ENCODE measurements at regions not wholly inside any gene's neighbourhood (a gene's known extent, or its start where the extent isn't known, plus 50 kb on each side); places are given as distances from the start of the nearest gene placed in this dataset.

DNA sequence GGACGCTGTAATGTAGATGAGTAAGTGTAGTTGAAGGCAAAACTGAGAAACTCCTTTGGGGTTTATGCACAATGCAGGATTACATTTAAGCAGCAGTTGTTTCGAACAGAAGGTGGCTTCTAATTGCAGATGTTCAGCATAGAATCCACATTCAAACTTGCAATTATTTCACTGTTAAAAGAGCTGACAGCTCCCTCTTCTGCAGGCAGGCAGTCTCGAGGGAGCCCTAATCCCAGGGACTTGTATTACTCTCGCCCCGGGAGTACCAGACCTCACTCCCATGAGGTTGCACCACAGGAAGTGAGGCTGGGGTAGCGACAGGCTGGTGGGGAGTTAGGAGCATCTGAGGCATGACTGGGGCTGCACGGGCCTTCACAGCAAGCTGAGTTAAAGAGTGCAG, 484.3 kb upstream of the EEF2KMT start:
- no peak overlapping the region for H3K27ac ChIP-seq (ENCODE audit: extremely low read depth, low read depth, low read length)
- ChIA-PET POLR2A (no interaction called here), CTCF (interaction anchor here (0.5 to 0.9 kb wide), 2 partner anchors 34 to 526 kb away, joined by 3 to 4 read pairs; no protein-coding TSS in a partner anchor)
- H3K9me3 ChIP-seq (ENCODE audit: control insufficient read depth, insufficient read depth, low read depth, low read length): no peaks in the 10 kb centered on the region
- no peaks in the 10 kb centered on the region for H3K4me1 ChIP-seq (ENCODE audit: control insufficient read depth, insufficient read depth, low read length)
- no peaks in the 10 kb centered on the region for H3K36me3 ChIP-seq (ENCODE audit: control insufficient read depth in 2 of 2, insufficient read depth in 1 of 2, low read length in 2 of 2)
- H3K4me3 ChIP-seq (ENCODE audit: low read depth, low read length): no peak overlapping the region
- TF ChIP-seq, protein P1, sequence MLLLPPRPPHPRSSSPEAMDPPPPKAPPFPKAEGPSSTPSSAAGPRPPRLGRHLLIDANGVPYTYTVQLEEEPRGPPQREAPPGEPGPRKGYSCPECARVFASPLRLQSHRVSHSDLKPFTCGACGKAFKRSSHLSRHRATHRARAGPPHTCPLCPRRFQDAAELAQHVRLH (tag by site-specific recombination; IDR thresholded peaks at IDR 0.05): no peak
- TF ChIP-seq ZNF629 (tag by site-specific recombination; IDR thresholded peaks at IDR 0.05) (no peak), ZNF791 (tag by site-specific recombination; IDR thresholded peaks at IDR 0.05) (no peak), ZNF248 (tag by site-specific recombination; IDR thresholded peaks at IDR 0.05) (no peak), ZNF76 (tag by site-specific recombination; IDR thresholded peaks at IDR 0.05; ENCODE audit: borderline replicate concordance, low read depth) (no peak), IKZF3 (tag by site-specific recombination; IDR thresholded peaks at IDR 0.05) (no peak), ZNF311 (tag by site-specific recombination; IDR thresholded peaks at IDR 0.05; ENCODE audit: borderline replicate concordance) (no peak), ZNF354C (tag by site-specific recombination; IDR thresholded peaks at IDR 0.05; ENCODE audit: borderline replicate concordance, low read depth) (no peak), ZNF544 (tag by site-specific recombination; IDR thresholded peaks at IDR 0.05) (no peak)
- TF ChIP-seq, protein P2, sequence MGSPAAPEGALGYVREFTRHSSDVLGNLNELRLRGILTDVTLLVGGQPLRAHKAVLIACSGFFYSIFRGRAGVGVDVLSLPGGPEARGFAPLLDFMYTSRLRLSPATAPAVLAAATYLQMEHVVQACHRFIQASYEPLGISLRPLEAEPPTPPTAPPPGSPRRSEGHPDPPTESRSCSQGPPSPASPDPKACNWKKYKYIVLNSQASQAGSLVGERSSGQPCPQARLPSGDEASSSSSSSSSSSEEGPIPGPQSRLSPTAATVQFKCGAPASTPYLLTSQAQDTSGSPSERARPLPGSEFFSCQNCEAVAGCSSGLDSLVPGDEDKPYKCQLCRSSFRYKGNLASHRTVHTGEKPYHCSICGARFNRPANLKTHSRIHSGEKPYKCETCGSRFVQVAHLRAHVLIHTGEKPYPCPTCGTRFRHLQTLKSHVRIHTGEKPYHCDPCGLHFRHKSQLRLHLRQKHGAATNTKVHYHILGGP (tag by site-specific recombination; IDR thresholded peaks at IDR 0.05): no peak
- TF ChIP-seq, protein P3, sequence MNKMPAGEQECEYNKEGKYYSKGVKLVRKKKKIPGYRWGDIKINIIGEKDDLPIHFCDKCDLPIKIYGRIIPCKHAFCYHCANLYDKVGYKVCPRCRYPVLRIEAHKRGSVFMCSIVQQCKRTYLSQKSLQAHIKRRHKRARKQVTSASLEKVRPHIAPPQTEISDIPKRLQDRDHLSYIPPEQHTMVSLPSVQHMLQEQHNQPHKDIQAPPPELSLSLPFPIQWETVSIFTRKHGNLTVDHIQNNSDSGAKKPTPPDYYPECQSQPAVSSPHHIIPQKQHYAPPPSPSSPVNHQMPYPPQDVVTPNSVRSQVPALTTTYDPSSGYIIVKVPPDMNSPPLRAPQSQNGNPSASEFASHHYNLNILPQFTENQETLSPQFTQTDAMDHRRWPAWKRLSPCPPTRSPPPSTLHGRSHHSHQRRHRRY (tag by site-specific recombination; IDR thresholded peaks at IDR 0.05): no peak

DNA sequence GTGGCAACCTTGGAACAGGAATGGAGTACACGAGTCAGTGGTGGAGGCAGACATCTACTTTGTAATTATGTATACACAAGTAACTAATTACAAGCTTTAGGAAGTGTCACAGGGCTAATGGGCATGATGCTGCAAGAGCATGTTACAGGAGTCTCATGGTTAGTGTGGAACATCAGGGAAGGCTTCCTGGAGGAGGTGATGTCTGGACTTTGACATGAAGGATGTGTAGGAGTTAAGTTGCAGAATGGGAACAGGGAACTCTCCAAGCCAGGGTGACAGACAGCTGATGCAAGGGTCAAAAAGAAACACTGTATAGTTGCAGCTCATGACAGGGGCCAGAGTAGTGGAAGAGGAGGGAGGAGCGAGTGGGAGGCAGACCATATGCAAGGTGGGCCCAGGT, 483.8 kb upstream of the EEF2KMT start:
- H3K36me3 ChIP-seq (ENCODE audit: control insufficient read depth in 2 of 2, insufficient read depth in 1 of 2, low read length in 2 of 2): no peaks in the 10 kb centered on the region
- H3K4me3 ChIP-seq (ENCODE audit: low read depth, low read length): no peak overlapping the region
- H3K27ac ChIP-seq (ENCODE audit: extremely low read depth, low read depth, low read length): no peak overlapping the region
- ChIA-PET CTCF (interaction anchor here (0.5 kb wide), 1 partner anchor 525 kb away, joined by 3 read pairs; no protein-coding TSS in a partner anchor), POLR2A (no interaction called here)
- H3K4me1 ChIP-seq (ENCODE audit: control insufficient read depth, insufficient read depth, low read length): no peaks in the 10 kb centered on the region
- no peaks in the 10 kb centered on the region for H3K9me3 ChIP-seq (ENCODE audit: control insufficient read depth, insufficient read depth, low read depth, low read length)
- TF ChIP-seq, protein P4, sequence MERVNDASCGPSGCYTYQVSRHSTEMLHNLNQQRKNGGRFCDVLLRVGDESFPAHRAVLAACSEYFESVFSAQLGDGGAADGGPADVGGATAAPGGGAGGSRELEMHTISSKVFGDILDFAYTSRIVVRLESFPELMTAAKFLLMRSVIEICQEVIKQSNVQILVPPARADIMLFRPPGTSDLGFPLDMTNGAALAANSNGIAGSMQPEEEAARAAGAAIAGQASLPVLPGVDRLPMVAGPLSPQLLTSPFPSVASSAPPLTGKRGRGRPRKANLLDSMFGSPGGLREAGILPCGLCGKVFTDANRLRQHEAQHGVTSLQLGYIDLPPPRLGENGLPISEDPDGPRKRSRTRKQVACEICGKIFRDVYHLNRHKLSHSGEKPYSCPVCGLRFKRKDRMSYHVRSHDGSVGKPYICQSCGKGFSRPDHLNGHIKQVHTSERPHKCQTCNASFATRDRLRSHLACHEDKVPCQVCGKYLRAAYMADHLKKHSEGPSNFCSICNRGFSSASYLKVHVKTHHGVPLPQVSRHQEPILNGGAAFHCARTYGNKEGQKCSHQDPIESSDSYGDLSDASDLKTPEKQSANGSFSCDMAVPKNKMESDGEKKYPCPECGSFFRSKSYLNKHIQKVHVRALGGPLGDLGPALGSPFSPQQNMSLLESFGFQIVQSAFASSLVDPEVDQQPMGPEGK (tag by site-specific recombination; IDR thresholded peaks at IDR 0.05): no peak
- TF ChIP-seq ZNF670 (tag by site-specific recombination; IDR thresholded peaks at IDR 0.05; ENCODE audit: low read depth) (no peak), ZNF335 (tag by site-specific recombination; conservative IDR thresholded peaks at IDR 0.05) (no peak), REPIN1 (tag by site-specific recombination; IDR thresholded peaks at IDR 0.05; ENCODE audit: low read depth) (no peak), ZNF2 (tag by site-specific recombination; IDR thresholded peaks at IDR 0.05) (no peak), ZNF239 (tag by site-specific recombination; IDR thresholded peaks at IDR 0.05) (no peak), ZNF423 (tag by site-specific recombination; IDR thresholded peaks at IDR 0.05) (no peak), ZNF174 (tag by site-specific recombination; IDR thresholded peaks at IDR 0.05) (no peak), HOXC10 (CRISPR knock-in tag; IDR thresholded peaks at IDR 0.05) (no peak), ZNF10 (tag by site-specific recombination; IDR thresholded peaks at IDR 0.05) (no peak), ZNF416 (tag by site-specific recombination; IDR thresholded peaks at IDR 0.05) (no peak), ZNF157 (tag by site-specific recombination; IDR thresholded peaks at IDR 0.05) (no peak)
- TF ChIP-seq, protein P5, sequence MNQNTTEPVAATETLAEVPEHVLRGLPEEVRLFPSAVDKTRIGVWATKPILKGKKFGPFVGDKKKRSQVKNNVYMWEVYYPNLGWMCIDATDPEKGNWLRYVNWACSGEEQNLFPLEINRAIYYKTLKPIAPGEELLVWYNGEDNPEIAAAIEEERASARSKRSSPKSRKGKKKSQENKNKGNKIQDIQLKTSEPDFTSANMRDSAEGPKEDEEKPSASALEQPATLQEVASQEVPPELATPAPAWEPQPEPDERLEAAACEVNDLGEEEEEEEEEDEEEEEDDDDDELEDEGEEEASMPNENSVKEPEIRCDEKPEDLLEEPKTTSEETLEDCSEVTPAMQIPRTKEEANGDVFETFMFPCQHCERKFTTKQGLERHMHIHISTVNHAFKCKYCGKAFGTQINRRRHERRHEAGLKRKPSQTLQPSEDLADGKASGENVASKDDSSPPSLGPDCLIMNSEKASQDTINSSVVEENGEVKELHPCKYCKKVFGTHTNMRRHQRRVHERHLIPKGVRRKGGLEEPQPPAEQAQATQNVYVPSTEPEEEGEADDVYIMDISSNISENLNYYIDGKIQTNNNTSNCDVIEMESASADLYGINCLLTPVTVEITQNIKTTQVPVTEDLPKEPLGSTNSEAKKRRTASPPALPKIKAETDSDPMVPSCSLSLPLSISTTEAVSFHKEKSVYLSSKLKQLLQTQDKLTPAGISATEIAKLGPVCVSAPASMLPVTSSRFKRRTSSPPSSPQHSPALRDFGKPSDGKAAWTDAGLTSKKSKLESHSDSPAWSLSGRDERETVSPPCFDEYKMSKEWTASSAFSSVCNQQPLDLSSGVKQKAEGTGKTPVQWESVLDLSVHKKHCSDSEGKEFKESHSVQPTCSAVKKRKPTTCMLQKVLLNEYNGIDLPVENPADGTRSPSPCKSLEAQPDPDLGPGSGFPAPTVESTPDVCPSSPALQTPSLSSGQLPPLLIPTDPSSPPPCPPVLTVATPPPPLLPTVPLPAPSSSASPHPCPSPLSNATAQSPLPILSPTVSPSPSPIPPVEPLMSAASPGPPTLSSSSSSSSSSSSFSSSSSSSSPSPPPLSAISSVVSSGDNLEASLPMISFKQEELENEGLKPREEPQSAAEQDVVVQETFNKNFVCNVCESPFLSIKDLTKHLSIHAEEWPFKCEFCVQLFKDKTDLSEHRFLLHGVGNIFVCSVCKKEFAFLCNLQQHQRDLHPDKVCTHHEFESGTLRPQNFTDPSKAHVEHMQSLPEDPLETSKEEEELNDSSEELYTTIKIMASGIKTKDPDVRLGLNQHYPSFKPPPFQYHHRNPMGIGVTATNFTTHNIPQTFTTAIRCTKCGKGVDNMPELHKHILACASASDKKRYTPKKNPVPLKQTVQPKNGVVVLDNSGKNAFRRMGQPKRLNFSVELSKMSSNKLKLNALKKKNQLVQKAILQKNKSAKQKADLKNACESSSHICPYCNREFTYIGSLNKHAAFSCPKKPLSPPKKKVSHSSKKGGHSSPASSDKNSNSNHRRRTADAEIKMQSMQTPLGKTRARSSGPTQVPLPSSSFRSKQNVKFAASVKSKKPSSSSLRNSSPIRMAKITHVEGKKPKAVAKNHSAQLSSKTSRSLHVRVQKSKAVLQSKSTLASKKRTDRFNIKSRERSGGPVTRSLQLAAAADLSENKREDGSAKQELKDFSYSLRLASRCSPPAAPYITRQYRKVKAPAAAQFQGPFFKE (tag by site-specific recombination; IDR thresholded peaks at IDR 0.05; ENCODE audit: borderline replicate concordance): no peak
- TF ChIP-seq, protein P6, sequence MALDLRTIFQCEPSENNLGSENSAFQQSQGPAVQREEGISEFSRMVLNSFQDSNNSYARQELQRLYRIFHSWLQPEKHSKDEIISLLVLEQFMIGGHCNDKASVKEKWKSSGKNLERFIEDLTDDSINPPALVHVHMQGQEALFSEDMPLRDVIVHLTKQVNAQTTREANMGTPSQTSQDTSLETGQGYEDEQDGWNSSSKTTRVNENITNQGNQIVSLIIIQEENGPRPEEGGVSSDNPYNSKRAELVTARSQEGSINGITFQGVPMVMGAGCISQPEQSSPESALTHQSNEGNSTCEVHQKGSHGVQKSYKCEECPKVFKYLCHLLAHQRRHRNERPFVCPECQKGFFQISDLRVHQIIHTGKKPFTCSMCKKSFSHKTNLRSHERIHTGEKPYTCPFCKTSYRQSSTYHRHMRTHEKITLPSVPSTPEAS (tag by site-specific recombination; IDR thresholded peaks at IDR 0.05): no peak

Measured in HEK293 (cell line).